ENCODE measurements at regions not wholly inside any gene's neighbourhood (a gene's known extent, or its start where the extent isn't known, plus 50 kb on each side); places are given as distances from the start of the nearest gene placed in this dataset.

GRCh38 chr3:105923140-105923539 lies 54.3 kb upstream of the CBLB start:
- TF ChIP-seq, protein P1, sequence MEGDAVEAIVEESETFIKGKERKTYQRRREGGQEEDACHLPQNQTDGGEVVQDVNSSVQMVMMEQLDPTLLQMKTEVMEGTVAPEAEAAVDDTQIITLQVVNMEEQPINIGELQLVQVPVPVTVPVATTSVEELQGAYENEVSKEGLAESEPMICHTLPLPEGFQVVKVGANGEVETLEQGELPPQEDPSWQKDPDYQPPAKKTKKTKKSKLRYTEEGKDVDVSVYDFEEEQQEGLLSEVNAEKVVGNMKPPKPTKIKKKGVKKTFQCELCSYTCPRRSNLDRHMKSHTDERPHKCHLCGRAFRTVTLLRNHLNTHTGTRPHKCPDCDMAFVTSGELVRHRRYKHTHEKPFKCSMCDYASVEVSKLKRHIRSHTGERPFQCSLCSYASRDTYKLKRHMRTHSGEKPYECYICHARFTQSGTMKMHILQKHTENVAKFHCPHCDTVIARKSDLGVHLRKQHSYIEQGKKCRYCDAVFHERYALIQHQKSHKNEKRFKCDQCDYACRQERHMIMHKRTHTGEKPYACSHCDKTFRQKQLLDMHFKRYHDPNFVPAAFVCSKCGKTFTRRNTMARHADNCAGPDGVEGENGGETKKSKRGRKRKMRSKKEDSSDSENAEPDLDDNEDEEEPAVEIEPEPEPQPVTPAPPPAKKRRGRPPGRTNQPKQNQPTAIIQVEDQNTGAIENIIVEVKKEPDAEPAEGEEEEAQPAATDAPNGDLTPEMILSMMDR (IDR thresholded peaks at IDR 0.05), result no peak
- TF ChIP-seq ZFX (IDR thresholded peaks at IDR 0.05; ENCODE audit: borderline replicate concordance), result no peak
- H3K27ac ChIP-seq, result no peak overlapping the region

GRCh38 chr3:105927741-105928140 lies 58.9 kb upstream of the CBLB start:
- H3K27ac ChIP-seq, result no peak overlapping the region
- no peak for TF ChIP-seq ZFX (IDR thresholded peaks at IDR 0.05; ENCODE audit: borderline replicate concordance)
- TF ChIP-seq, protein P1 (IDR thresholded peaks at IDR 0.05), result no peak

GRCh38 chr3:105930733-105931132 lies 61.9 kb upstream of the CBLB start:
- no peak overlapping the region for H3K27ac ChIP-seq
- TF ChIP-seq ZFX (IDR thresholded peaks at IDR 0.05; ENCODE audit: borderline replicate concordance), result no peak
- TF ChIP-seq, protein P1 (IDR thresholded peaks at IDR 0.05), result no peak

DNA sequence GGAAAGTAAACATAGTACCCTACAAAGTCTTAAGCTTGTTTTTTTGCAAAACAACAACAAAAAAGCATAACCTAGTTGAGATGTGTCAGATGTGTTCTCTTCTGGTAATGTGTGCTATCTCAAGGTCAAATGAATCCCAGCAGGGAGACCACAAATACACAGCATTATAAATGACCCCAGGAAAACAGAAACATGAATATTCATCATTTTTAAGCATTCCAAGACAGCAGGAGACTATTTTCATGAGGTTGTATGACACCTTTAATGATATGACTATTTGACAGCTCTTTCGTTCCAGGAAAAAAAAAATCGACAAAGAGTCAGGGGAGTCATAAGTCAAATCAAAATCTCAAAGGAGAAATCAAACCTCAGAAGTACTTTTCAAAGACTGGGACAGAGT lies 62.7 kb upstream of the CBLB start:
- no peak overlapping the region for H3K27ac ChIP-seq
- TF ChIP-seq ZFX (IDR thresholded peaks at IDR 0.05; ENCODE audit: borderline replicate concordance), result no peak
- TF ChIP-seq, protein P1 (IDR thresholded peaks at IDR 0.05), result no peak

DNA sequence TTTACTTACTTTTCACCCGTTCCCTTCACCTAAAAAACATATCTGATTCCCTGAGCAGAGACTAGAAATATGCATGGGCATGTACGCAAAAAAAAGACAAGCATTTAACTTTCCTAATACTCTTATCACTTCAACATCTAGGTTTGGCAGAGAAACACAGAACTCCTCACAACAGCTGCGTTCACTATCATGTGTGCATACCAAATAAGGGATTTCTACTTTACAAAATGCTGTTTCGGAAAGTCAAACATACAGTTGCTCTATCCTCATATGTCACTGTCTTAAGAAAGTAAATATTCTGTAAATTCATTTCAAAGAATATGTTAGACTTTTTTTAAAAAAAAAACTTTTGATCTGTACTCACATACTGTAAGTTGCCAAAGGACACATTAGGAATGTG lies 65.1 kb upstream of the CBLB start:
- TF ChIP-seq, protein P1 (IDR thresholded peaks at IDR 0.05), result no peak
- no peak for TF ChIP-seq ZFX (IDR thresholded peaks at IDR 0.05; ENCODE audit: borderline replicate concordance)
- H3K27ac ChIP-seq, result no peak overlapping the region

DNA sequence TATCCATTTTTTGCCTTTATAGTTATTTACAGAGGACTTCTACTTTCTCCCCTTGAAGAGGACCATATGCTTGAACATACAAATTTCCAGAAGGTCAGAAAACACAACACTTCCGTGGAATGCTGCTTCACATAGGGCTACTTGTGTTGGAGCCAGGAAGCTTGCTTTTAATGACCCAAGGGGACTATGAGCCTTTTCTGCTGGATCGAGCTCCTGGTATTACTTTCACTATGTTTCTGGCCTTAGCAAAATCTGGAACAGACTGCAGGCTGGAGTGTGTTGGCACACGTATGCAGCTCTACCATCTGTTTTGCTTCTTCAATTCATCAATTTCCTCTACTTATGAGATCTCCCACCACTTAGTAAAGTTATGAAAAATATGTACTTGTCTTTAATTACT lies 69.3 kb upstream of the CBLB start:
- H3K27ac ChIP-seq, result no peak overlapping the region
- no peak for TF ChIP-seq ZFX (IDR thresholded peaks at IDR 0.05; ENCODE audit: borderline replicate concordance)
- TF ChIP-seq, protein P1 (IDR thresholded peaks at IDR 0.05), result no peak

DNA sequence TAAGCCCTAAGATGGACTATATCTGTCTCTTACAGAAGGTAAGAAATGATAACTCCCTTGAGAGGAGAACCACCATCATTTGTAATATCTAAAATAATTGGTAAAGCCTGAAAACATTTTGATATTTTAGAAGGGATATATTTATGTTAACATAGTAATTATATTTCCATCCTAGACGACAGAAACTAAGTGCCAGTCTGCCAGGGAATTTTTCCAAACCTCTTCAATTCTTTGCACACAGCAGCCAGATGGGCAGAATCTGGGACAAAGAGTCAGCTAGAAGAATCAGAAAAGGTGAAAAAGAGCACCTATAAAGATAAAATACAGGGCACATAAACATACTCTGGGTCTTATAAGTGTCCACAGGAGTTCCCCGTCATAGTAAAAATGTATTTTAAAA lies 70.0 kb upstream of the CBLB start:
- TF ChIP-seq ZFX (IDR thresholded peaks at IDR 0.05; ENCODE audit: borderline replicate concordance), result no peak
- TF ChIP-seq, protein P1 (IDR thresholded peaks at IDR 0.05), result no peak
- no peak overlapping the region for H3K27ac ChIP-seq

Data from 22Rv1 (cell line).